GM19238 (cell line): ENCODE measurements at regions not wholly inside any gene's neighbourhood (a gene's known extent, or its start where the extent isn't known, plus 50 kb on each side); places are given as distances from the start of the nearest gene placed in this dataset.

Experiments used
- DNase-seq: peaks from one replicate; pipeline ENCODE4 v3.0.0; 2011; ENCODE audit warnings: low spot score; ENCODE audit not compliant: insufficient read length

DNA sequence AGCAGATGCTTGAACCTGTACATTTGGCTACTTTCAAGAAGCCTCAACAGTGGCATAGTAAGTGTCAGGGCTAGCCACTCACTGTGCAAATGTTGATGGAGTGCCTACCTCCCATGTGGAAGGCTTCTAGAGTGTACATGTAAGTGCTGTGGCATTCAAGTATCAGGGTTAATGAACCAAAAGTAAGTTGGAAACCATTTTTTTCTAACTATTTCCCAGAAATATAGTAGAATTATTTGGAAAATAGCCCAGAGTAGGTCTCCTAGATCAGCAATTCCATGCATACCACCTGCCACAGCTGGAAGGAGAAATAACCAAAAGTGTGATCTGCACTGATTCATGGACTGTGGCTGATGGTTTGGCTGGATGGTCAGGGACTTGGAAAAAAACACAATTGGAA lies 53.3 kb downstream of the FOXD1 start:
- DNase-seq = no peak

DNA sequence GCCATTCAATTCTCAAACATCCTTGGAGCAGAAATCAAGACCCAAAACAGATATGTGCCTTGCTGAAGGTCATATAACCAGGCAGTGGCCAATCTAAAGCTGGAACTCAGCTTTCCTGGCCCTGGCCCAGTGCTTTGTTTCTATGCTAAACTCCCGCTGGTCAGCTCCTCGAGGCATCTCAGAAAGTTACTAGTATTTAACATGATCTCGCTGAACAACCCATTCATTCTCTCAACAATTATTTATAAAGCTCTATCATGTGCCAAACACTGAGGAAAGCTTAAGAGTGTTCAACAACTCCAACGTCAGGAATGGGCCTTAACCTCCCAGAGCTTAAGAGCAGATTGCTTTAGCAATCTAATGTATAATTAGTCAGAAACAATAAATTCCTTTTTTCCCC lies 54.0 kb downstream of the FOXD1 start:
- no peak for DNase-seq

DNA sequence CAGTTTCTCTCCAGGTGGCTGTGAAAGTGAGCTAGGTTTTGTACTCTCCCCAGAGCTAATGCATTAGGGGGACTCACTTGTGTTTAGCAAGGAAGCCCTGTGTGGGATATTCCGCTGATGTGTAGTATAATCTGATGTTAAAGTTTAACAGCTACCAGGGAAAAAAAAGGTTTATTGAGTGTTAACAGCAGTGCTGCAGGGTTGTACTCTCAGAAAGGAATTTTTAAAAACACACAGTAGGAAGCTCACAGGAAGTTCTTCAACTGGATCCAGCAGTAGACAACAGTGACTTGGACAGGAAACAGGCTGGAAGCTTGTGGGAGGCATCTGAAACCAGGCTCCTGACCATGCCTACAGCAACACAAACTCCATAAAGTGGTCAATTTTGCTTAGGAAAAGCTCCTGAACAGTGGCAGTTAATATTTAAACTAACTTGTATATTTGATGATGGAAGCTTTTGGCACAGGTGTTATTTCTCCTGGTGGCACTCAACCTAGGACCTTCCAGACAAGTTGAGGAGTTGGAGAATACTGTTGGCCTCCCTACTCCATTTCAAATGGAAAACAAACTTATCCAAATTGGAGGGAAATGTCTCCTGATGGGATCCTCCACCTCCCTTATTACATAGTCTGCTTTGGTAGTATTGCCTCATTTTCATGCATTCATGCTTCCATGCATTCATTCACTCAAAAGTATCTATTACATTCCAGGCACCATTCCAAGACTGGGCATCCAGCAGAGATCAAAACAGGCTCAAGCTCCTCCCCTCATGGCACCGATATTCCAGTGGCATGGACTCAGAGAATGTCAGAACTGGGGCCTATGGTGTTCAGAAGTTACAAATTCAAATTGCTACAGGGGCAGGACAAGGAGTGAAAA lies 54.7 kb downstream of the FOXD1 start:
- DNase-seq = no peak

DNA sequence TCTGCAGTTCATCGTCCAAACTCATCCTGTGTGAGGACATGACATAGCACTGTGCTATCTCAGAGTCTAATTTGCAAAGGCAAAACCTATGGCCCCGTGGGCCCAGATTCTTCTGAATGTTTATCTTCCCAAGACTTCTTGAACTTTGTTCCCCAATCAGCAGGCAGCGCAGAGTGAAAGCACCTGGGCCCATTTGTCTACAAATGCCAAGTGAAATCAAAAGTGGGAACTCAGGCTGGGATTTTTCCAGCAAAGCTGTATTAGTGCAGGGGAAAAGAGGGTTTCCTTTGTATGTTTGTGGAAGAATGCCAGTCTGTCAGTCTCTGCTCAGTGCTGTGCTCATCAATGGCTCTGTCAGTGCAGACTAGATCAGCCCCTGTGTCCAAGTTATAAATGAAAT lies 55.8 kb downstream of the FOXD1 start:
- DNase-seq = no peak

DNA sequence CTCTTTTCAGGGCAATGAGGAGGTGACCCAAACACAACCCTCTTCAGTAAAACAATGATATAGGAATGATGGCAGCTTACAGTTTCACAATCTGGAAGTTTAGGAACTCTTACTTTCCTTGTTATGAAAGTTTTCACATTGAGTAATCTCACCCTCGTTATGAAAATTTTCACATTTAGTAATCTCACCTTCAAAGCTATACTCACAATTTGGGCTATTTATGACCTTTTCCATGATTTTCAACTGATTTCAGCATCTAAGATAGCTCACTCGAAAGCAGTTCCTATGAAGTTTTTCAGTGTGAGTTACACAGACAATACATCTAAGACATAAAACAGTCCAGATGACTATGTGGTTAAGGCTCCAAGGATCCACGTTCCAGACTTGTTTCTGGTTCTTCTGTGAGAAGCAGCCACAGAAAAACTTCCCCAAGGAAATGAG lies 57.1 kb downstream of the FOXD1 start:
- no peak for DNase-seq

DNA sequence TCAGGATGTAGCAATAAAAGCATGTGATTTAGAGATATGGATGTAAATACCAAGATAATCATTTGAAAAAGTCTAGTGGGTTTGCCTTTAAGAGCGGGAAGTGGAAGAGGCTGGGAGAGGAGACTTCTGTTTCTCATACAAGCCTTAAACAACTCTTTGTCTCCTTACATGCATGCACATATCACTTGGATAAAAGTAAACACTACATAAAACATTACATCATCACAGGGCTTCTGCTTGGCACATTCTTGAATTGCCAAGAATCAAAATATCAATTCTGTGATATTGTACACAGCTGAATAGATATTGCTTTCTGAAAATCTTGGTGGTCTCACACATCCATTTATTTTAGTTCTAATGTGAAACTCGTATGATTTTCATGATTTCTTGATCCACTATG lies 57.6 kb downstream of the FOXD1 start:
- no peak for DNase-seq

DNA sequence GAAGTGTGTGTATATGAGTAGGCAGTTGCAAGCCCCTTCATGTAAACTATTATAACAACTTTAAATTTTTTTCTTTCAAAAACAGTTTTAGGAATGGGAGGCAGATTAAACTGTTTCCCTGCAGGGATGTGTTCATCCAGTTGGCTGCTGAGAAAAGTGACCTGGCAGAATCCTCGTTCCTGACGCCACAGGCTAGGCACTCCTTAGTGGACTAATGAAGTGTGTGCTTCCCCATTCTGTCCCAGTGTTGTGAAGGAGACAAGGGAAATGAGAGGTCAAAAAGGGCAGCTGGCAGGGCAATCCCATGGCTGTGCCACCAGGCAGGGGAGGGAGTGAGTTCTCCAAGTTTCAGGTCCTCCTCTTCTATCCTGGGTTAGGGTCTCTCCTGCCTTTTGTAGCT lies 59.8 kb downstream of the FOXD1 start:
- no peak for DNase-seq

DNA sequence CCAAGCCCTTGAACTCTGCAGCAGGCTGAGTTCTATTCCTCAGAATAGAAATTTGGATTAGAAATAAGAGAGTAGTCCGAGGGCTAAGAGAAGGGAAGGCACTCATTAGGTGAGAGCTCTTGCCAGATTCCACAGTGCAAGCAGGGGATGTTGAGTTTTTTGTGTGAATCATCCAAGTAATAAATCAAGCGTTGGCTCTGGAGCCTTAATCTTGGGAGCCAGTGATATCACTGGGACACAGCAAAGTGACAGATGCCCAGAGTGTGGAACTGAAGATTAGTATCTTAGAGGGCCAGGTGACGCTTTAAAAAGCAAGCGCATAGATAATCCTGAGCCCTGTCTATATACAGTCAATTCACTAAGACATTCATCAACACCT lies 60.3 kb downstream of the FOXD1 start:
- no peak for DNase-seq

DNA sequence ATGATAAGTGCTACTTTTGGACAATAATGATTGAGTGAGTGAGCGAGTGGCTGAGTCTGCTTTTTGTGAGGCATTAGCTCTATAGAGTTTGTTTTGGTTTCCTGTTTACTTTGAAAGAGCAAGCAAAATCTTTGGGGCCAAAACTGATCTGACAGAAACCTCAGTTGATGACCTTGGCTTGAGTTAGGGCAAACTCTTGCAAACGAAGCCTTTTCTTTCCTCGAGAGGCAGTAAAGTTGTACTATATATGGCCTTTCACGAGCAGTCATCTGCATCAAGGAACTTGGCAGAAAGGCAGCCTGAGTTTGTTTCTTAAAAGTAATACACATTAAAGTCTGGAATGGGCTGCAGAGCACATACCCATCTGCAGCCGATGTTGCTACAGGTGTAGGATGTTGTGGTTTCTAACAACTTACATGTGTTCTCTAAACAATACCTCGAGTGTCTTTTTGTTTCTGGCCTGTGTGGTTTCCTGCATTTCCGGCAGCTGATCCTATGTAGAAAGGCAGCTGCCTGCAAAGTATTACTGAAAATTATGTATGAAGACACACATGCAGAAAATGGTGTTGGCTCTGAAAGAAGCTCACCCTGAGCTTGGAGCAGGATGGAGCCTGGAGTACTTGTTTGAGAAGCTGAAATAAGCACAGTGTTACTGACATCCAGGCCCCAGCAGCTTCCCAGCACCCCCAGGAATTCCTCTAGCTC lies 60.8 kb downstream of the FOXD1 start:
- peak; percentile 22 for DNase-seq

DNA sequence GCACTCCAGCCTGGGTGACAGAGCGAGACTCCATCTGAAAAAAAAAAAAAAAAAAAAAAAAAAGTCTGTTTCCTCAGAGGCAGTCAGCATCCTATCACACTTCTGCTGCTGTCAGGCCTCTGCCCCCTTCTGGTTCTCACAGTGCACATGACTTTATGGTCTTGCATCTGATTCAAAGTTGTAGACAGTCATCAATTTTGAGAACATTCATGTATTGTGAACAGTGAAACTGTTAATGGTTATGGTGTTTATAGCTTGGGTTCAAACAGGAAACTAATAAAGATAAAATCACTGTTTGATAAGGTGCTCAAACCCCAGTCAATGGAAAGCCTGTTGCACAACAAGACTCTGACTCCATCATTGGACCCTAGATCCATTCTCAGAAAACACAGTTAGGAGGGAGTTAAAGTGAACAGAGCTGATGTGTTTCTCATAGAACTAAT lies 61.4 kb downstream of the FOXD1 start:
- DNase-seq = no peak

DNA sequence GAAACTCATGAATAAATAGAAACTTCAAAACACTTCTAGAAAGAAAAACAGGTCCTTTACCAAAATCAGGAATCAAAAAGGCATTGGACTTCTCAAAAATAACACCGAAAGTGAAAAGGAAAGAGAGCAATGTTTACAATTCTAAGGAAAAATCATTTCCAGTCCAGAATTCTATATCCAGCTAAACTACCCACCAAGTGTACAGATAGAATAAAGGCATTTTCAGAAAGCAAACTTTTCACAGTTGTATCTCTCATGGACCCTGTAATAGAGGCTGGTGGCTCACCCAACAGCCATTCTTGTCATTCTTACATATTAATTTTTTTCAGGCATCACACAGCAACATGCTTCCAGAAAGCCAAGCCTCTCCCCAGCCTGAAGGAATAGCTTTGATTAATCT lies 63.7 kb downstream of the FOXD1 start:
- DNase-seq = no peak

DNA sequence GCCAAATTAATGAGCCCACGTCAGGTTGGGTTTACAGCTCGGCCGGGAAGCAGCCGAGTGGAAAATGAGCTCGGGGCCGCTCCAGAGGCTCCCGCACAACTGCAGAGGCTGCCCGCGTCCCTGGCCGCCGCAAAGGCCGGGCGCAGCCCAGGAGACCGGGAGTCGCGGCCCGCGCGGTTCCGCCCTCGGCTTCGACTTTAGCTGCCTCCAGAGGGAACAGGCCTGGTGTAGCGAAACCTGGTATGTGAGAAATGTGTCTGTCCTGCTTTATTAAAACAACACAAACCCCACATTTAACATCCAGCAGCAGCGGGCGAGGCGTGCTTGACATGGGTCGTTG lies 66.2 kb downstream of the FOXD1 start:
- no peak for DNase-seq

DNA sequence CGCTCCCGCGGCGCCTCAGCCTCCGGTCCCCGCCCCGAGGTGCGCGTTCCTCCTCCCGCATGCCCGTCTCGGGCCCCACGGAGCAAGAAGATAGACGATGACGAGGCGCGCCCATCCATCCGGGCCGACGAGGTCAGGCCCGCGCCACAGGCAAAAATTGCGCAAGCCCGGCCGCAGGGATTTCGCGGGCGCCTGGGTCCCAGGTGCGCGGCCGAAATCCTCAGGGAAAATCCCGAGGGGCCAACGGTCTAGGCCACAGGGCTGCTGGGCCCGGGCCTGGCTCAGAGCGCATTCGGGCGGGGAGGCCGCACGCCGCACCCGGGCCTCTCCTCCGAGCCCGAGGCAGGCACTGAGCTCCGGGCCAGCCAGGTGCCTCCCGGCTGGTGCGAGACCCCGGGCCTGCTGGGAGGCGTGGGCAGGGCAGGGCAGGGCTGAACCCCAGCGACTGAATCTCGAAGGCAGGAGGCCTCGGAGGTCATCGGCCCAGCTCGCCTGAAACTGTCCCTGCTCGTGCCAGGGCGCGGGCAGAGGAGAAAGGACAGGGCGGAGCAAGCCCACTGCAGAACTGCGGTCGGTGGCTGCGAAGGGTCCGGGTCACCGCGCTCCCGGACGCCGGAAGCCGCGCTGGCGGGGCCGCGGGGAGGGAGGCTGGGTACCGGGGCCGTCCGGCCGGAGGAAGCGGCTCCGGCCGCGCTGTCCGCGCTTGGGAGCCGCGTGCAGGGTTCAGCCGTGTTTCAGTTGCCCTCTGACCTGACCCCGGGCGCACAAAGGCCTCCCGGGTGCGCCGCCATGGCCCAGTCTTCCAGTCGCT lies 66.8 kb downstream of the FOXD1 start:
- DNase-seq = no peak

DNA sequence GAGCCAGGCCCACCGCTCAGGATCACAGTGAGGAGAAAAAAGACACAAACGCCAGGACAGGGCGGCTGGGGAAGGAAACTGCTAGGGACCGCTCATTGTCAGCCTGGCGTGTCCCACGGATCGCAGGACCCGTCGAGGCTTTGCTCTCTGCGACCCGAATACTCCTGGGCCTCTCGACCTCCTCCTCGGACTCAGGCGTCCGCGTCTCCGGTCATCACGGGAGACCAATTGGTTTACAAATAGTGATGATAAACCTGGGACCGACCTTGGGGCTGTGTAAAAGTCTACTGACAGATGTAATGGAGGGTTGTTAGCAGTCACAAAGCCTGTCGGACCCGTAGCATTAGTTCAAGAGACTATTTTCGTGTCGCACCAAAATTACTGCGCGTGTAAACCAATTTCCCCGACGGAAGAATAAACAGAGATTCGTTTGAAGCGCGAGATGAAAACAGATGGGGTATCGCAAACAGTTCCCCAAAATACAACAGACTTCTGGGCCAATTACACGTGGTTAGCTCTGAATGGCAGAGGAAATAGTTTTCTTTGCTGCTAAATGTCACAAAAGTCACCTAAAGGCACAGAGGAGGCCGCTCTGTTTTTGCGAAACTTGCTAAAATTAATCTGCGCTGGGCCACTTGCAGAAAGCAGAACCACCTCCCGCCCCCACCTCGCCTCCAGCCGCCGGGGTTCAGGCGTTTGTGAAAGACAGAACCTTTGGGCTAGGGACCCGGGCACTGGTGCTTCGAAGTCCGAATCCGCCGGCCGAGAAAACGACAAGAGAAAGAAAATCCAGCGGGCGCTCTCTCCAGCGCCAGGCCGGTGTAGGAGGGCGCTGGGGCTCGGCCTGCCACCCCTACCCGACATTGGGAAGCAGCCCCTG lies 67.6 kb downstream of the FOXD1 start:
- no peak for DNase-seq

DNA sequence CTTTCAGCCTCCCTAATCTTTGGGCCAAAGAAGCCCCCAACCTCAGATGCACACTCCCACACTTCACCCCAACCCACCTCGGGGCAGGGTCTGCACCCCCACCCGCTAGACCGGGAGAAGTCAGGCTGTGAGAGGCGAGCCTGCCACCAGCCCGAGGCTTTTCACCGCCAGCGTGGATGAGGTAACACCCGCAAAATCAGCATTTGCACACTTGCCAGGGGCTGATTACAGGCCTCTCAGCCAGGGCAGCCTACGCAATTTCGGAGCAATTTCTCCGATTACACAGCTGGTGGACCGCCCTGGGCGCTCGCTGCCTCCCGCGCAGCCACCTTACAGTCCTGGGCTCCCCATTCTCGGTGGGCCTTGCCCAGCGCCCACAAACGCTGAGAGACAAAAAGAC lies 68.5 kb downstream of the FOXD1 start:
- no peak for DNase-seq

DNA sequence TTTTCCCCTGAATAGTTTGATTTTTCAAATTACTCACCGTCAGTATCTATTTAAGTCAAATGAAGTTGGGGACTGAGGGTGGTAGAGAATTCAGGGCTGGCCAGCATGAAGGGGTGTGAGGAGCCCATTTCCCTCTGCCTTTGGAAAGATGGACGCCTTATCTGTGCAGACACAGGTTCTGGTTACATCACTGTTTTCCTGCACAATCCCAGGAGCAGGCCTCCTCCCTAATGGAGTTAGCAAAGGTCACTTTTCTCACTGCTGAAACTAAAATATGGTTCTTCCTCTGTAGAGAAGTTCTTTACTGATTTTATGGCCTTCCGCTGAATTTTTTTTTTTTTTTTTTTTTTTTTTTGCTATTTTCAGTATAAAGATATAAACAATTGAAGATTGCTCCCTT lies 69.1 kb downstream of the FOXD1 start:
- no peak for DNase-seq

DNA sequence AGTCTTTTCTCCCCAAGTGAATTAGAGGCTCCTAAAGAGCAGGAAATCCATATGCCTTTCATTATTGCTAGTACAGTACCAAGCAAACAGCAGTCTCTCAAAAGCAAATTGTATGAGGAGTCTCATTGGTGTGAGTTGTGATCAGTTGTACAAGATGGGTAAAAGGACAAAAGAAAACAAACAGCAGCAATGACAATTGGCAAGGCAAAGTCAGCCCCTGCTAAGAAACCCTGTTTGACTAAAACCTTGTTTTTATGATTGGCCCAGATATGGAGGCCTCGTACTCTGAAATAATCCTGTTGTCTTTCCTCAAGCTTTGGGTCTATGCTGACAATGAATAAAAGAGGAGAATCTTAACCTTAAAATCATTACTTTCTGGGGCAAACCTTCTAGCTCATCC lies 69.8 kb downstream of the FOXD1 start:
- DNase-seq = no peak

DNA sequence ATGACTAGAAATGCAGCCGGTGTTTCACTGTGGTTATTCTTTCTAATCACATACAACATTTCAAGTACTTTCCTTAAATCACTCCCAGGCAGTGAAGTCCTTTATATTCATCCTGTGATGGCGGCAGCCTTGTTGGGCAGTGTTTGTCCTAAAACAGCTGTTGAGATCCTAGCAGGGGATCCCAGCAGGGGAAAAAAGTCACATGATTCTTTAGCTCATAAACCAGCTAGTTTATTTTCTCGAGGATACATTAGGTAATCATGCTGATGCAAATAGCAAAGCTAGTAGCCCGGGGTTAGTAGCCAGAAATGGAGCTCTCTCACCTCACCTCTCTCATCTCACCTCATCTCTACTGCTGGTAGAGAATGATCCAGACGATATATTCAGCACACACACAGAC lies 70.5 kb downstream of the FOXD1 start:
- DNase-seq = no peak

DNA sequence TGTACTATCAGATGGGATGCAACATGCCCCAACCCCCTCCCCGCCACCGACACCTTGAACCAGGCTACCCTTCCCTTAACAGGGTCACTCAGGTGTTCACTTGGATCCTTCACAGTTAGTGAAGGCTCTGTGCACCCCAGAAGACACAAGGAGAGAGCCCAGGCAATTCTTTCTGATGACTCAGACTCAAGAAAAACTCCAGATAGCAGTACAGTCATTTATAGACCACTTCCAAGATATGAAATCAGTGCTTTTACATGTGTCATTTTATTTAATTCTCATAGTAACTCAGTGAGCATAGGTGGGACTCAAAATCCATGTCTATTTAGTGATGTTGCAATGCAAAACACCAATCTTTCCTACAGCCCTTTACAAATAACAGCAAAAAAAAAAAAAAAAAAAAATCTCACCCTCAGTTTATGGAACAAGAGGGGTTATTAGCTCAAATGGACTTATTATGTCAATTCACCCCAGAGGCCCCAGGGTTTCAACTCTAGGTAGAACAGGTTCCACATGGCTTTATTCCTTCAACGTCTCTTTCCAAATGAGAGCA lies 71.9 kb downstream of the FOXD1 start:
- DNase-seq = no peak

DNA sequence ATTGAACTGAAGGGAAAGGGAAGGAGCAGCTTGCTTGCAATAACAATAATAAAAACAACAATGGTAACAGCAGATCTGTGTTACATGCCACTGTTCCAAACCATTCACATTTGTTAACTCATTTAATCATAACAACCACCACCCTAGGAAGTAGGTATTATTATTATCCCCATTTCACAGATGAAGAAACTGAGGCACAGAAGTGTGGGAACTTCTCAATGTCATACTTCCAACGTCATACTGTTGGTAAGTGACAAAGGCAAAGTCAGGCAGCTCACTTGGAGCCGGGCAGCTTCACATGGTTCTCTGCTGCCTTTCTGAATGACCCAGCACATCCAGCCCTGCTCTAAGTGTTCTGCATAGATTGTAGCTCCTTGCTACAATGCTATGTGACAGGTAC lies 72.6 kb downstream of the FOXD1 start:
- no peak for DNase-seq

DNA sequence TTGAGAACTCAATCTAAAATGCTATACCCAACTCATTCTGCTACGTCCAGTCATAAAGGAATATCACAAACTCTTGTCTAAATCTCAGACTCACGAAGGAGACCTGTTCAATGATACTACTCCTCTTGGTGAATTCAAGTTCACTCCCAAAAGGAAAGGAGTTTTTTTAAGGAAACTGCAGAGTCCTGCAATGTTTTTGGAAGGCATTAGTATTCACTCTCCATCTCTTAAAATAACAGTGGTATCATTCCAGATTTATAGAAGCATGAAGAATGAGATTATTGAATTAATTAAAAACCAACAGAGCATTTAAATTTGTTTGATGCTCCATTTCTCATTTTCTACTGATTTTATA lies 73.4 kb downstream of the FOXD1 start:
- DNase-seq = no peak
